GM12878 (cell line): ENCODE measurements at regions not wholly inside any gene's neighbourhood (a gene's known extent, or its start where the extent isn't known, plus 50 kb on each side); places are given as distances from the start of the nearest gene placed in this dataset.
"Not testable (repeated sequence)": the region's sequence is repeated elsewhere in the genome, so short reads cannot be mapped to it uniquely, and the experiment has no call there.

ENCODE experiments used
- ATAC-seq: fragments of 200-7000 bp; cut with Tn5 transposase; 3 replicates; pipeline ENCODE4 v1.9.1; 2020; ENCODE audit warnings: mild to moderate bottlenecking, moderate library complexity
- BruUV-seq: library from RNA; stranded (reverse); fragments of 400-500 nt; replicated peaks from 2 replicates; lab custom pipeline; 2021; lab: Mats Ljungman, UMichigan
- CTCF ChIA-PET: fragments of 300-600 bp; sonication (Branson Sonifier 250); formaldehyde crosslinking; extraction: SDS; loops from one replicate; lab custom pipeline; 2021; ENCODE audit warnings: inconsistent platforms; lab: Yijun Ruan, JAX
- POLR2A ChIA-PET: fragments of 350-600 bp; formaldehyde crosslinking; extraction: SDS; loops from one replicate; lab custom pipeline; 2021; ENCODE audit warnings: inconsistent platforms; lab: Charles Lee
- RAD21 ChIA-PET: fragments of 300-600 bp; sonication (Branson Sonifier 250); formaldehyde crosslinking; loops from one replicate; lab custom pipeline; 2023; ENCODE audit warnings: antibody characterized with exemption; ENCODE audit not compliant: unreplicated experiment; lab: Charles Lee
- SMC1A ChIA-PET: fragments of 300-600 bp; sonication (Branson Sonifier 250); formaldehyde crosslinking; loops from one replicate; lab custom pipeline; 2023; ENCODE audit not compliant: unreplicated experiment, uncharacterized antibody; lab: Charles Lee
- DNase-seq: peaks from one replicate; pipeline ENCODE4 v3.0.0-alpha.2; 2011; ENCODE audit warnings: low read depth, low spot score
- FAIRE-seq: peaks from 3 replicates; lab custom pipeline; 2011; peaks lifted over from hg19 to GRCh38; lab: Jason Lieb, UNC
- H2AFZ ChIP-seq: 2 replicates; pipeline ENCODE4 v1.6.0; 2011; ENCODE audit warnings: low read depth, low read length, control low read depth; ENCODE audit not compliant: control insufficient read depth
- H3K27ac ChIP-seq: 2 replicates; pipeline ENCODE4 v1.5.1; 2011; ENCODE audit warnings: control low read depth; ENCODE audit not compliant: control insufficient read depth, insufficient read depth
- H3K27me3 ChIP-seq, 2 experiments: replicated peaks in 1 of 2; 2 replicates each; pipeline versions ENCODE4 v1.6.0 to v1.6.1; 2011; ENCODE audit warnings: low read length in 1 of 2; ENCODE audit not compliant: control insufficient read depth in 2 of 2, insufficient read depth in 2 of 2
- H3K36me3 ChIP-seq, 2 experiments: 2 replicates each; pipeline ENCODE4 v1.5.1; 2011; ENCODE audit warnings: low read length in 1 of 2; ENCODE audit not compliant: control insufficient read depth in 2 of 2, insufficient read depth in 2 of 2
- H3K4me1 ChIP-seq: 2 replicates; pipeline ENCODE4 v1.6.1; 2011; ENCODE audit warnings: mild to moderate bottlenecking, low read length, moderate library complexity, mixed read lengths; ENCODE audit not compliant: control insufficient read depth, insufficient read depth
- H3K4me2 ChIP-seq: 2 replicates; pipeline ENCODE4 v1.6.0; 2011; ENCODE audit warnings: control low read depth; ENCODE audit not compliant: control insufficient read depth, insufficient read depth
- H3K4me3 ChIP-seq: fragments of 200-600 bp; sonication (generic); 2 replicates; pipeline ENCODE4 v1.5.1; 2016
- H3K79me2 ChIP-seq: 2 replicates; pipeline ENCODE4 v1.6.0; 2011; ENCODE audit warnings: low read length; ENCODE audit not compliant: control insufficient read depth, insufficient read depth
- H3K9ac ChIP-seq: 2 replicates; pipeline ENCODE4 v1.8.0; 2011; ENCODE audit warnings: low read length, control low read depth, mixed read lengths; ENCODE audit not compliant: control insufficient read depth, insufficient read depth
- H3K9me3 ChIP-seq: replicated peaks from 3 replicates; pipeline ENCODE4 v1.5.1; 2011; ENCODE audit warnings: mild to moderate bottlenecking, low read length; ENCODE audit not compliant: control insufficient read depth, insufficient read depth
- H4K20me1 ChIP-seq: 2 replicates; pipeline ENCODE4 v1.6.0; 2011; ENCODE audit not compliant: control insufficient read depth, insufficient read depth
- BHLHE40 ChIP-seq, 2 experiments: fragments of 450-650 bp in 1 of 2; IDR thresholded peaks; 2 replicates each; pipeline ENCODE4 v1.6.1; 2011 to 2017; ENCODE audit warnings: low read depth in 2 of 2, borderline replicate concordance in 1 of 2, improper control_type of control experiment in 1 of 2, low read length in 1 of 2, mild to moderate bottlenecking in 1 of 2
- JUNB ChIP-seq: IDR thresholded peaks from 2 replicates; pipeline ENCODE4 v1.6.1; 2016; ENCODE audit warnings: antibody characterized with exemption, mild to moderate bottlenecking
- NFIC ChIP-seq: IDR thresholded peaks from 2 replicates; pipeline ENCODE4 v1.6.1; 2012; ENCODE audit warnings: low read depth, mild to moderate bottlenecking, inconsistent platforms, low read length, moderate library complexity
- RUNX3 ChIP-seq: IDR thresholded peaks from 2 replicates; pipeline ENCODE4 v1.6.1; 2012; ENCODE audit warnings: low read length, inconsistent platforms
- WGBS: methylation state at CpG from one replicate; pipeline ENCODE4 v1.1.6; 2016; ENCODE audit warnings: low lambda C conversion rate; ENCODE audit not compliant: insufficient replicate concordance, insufficient coverage; ENCODE audit errors: missing lambda C conversion rate; 5-methylcytosine and 5-hydroxymethylcytosine counted together
- in situ Hi-C: fragments of 300-500 bp; cut with MboI; formaldehyde crosslinking; loops from 9 replicates; pipeline ENCODE4 v1.14.3; 2018; ENCODE audit warnings: mixed read lengths
- intact Hi-C: fragments of 100-400 bp; cut with micrococcal nuclease; formaldehyde crosslinking; loops from one replicate; pipeline ENCODE4 v1.14.2; 2022; ENCODE audit not compliant: unreplicated experiment

- H3K4me1 ChIP-seq, H3K4me2 ChIP-seq, H4K20me1 ChIP-seq, H3K36me3 ChIP-seq, H3K4me3 ChIP-seq, H3K27me3 ChIP-seq, H2AFZ ChIP-seq, RAD21 ChIA-PET, POLR2A ChIA-PET, FAIRE-seq, H3K9me3 ChIP-seq, H3K79me2 ChIP-seq, BruUV-seq, in situ Hi-C loops, H3K9ac ChIP-seq, H3K27ac ChIP-seq, SMC1A ChIA-PET, intact Hi-C loops: not testable (repeated sequence)
- ATAC-seq (peak; percentile 30), DNase-seq (peak; percentile 7)
- WGBS = 0% methylated on average over 5 of the region's 5 CpGs
- CTCF ChIA-PET = interaction anchor here (1.4 kb wide), 1 partner anchor 22 kb away, joined by 3 read pairs; no protein-coding TSS in a partner anchor
- TF ChIP-seq RUNX3 (peak; percentile 70), NFIC (0 out of 2 replicates have a peak, but pooled peaks have one; percentile 45), JUNB (peak; percentile 34; the same call in 1 of the 2 replicates), BHLHE40 (IDR thresholded peaks at IDR 0.05; ENCODE audit: borderline replicate concordance in 1 of 2, low read depth in 2 of 2, low read length in 1 of 2) (peak in 1 of 2 experiments; percentile 9; a peak in 1 of 4 replicates)
Observed at GRCh38 chr4:71900366-71900765, 116.5 kb upstream of the GC start.

GRCh38 chr4:71905594-71905993 is 121.7 kb upstream of the GC start:
- POLR2A ChIA-PET, H3K4me1 ChIP-seq, DNase-seq, intact Hi-C loops, H3K9me3 ChIP-seq, RAD21 ChIA-PET, FAIRE-seq, H3K4me2 ChIP-seq, ATAC-seq, H2AFZ ChIP-seq, H4K20me1 ChIP-seq, in situ Hi-C loops, H3K27me3 ChIP-seq, SMC1A ChIA-PET, H3K79me2 ChIP-seq, H3K36me3 ChIP-seq, BruUV-seq, H3K4me3 ChIP-seq, H3K9ac ChIP-seq, H3K27ac ChIP-seq, CTCF ChIA-PET: not testable (repeated sequence)
- WGBS = 0% methylated on average over 1 of the region's 1 CpG
